ENCODE measurements at regions not wholly inside any gene's neighbourhood (a gene's known extent, or its start where the extent isn't known, plus 50 kb on each side); places are given as distances from the start of the nearest gene placed in this dataset.

GRCh38 chr6:125655511-125655910, 93.9 kb upstream of the HEY2 start:
- Histone ChIP-seq H3K27me3 (replicated peaks; ENCODE audit: insufficient read depth) (no peaks in the 10 kb centered on the region), H3K4me1 (ENCODE audit: control insufficient read depth in 1 of 2, low read depth in 2 of 2) (peaks cover 3 to 15% of the 10 kb centered on the region in 2 donors), H3K27ac (no peak overlapping the region), H3K36me3 (no peaks in the 10 kb centered on the region), H3K4me3 (no peak overlapping the region), H3K9me3 (no peaks in the 10 kb centered on the region)
- TF ChIP-seq CTCF (IDR thresholded peaks at IDR 0.05) = no peak
- no peak for DNase-seq (ENCODE audit: low spot score)
- no peak for ATAC-seq (ENCODE audit: insufficient number of reproducible peaks, low FRiP score, low read depth)

GRCh38 chr6:125656287-125656870, 93.1 kb upstream of the HEY2 start:
- Histone ChIP-seq H3K4me1 (ENCODE audit: control insufficient read depth in 1 of 2, low read depth in 2 of 2) (peaks cover 3 to 10% of the 10 kb centered on the region in 2 donors), H3K36me3 (no peaks in the 10 kb centered on the region), H3K27ac (no peak overlapping the region), H3K27me3 (replicated peaks; ENCODE audit: insufficient read depth) (no peaks in the 10 kb centered on the region), H3K9me3 (no peaks in the 10 kb centered on the region), H3K4me3 (no peak overlapping the region)
- no peak for ATAC-seq (ENCODE audit: insufficient number of reproducible peaks, low FRiP score, low read depth)
- TF ChIP-seq CTCF (IDR thresholded peaks at IDR 0.05) = no peak
- no peak for DNase-seq (ENCODE audit: low spot score)

GRCh38 chr6:125658136-125658535, 91.3 kb upstream of the HEY2 start:
- ATAC-seq (ENCODE audit: insufficient number of reproducible peaks, low FRiP score, low read depth) = no peak
- H3K4me3 ChIP-seq = no peak overlapping the region
- no peaks in the 10 kb centered on the region for H3K36me3 ChIP-seq
- H3K27ac ChIP-seq = no peak overlapping the region
- H3K9me3 ChIP-seq = no peaks in the 10 kb centered on the region
- H3K4me1 ChIP-seq (ENCODE audit: control insufficient read depth in 1 of 2, low read depth in 2 of 2) = peaks cover 3 to 10% of the 10 kb centered on the region in 2 donors
- no peak for TF ChIP-seq CTCF (IDR thresholded peaks at IDR 0.05)
- no peaks in the 10 kb centered on the region for H3K27me3 ChIP-seq (replicated peaks; ENCODE audit: insufficient read depth)
- no peak for DNase-seq (ENCODE audit: low spot score)

- Histone ChIP-seq H3K4me3 (no peak overlapping the region), H3K4me1 (ENCODE audit: control insufficient read depth in 1 of 2, low read depth in 2 of 2) (peaks cover 3 to 10% of the 10 kb centered on the region in 2 donors), H3K27me3 (replicated peaks; ENCODE audit: insufficient read depth) (no peaks in the 10 kb centered on the region), H3K36me3 (no peaks in the 10 kb centered on the region), H3K27ac (no peak overlapping the region), H3K9me3 (no peaks in the 10 kb centered on the region)
- no peak for TF ChIP-seq CTCF (IDR thresholded peaks at IDR 0.05)
- DNase-seq (ENCODE audit: low spot score) = no peak
- no peak for ATAC-seq (ENCODE audit: insufficient number of reproducible peaks, low FRiP score, low read depth)
Observed at GRCh38 chr6:125658759-125659431, 90.5 kb upstream of the HEY2 start.

GRCh38 chr6:125659887-125660286, 89.5 kb upstream of the HEY2 start:
- H3K4me1 ChIP-seq (ENCODE audit: control insufficient read depth in 1 of 2, low read depth in 2 of 2) = peaks cover 3 to 10% of the 10 kb centered on the region in 2 donors
- no peaks in the 10 kb centered on the region for H3K9me3 ChIP-seq
- no peak for ATAC-seq (ENCODE audit: insufficient number of reproducible peaks, low FRiP score, low read depth)
- H3K4me3 ChIP-seq = no peak overlapping the region
- no peak overlapping the region for H3K27ac ChIP-seq
- no peak for DNase-seq (ENCODE audit: low spot score)
- TF ChIP-seq CTCF (IDR thresholded peaks at IDR 0.05) = no peak
- no peaks in the 10 kb centered on the region for H3K27me3 ChIP-seq (replicated peaks; ENCODE audit: insufficient read depth)
- no peaks in the 10 kb centered on the region for H3K36me3 ChIP-seq

All from thoracic aorta (tissue), 2 donors.